ENCODE measurements at regions not wholly inside any gene's neighbourhood (a gene's known extent, or its start where the extent isn't known, plus 50 kb on each side); places are given as distances from the start of the nearest gene placed in this dataset.

DNA sequence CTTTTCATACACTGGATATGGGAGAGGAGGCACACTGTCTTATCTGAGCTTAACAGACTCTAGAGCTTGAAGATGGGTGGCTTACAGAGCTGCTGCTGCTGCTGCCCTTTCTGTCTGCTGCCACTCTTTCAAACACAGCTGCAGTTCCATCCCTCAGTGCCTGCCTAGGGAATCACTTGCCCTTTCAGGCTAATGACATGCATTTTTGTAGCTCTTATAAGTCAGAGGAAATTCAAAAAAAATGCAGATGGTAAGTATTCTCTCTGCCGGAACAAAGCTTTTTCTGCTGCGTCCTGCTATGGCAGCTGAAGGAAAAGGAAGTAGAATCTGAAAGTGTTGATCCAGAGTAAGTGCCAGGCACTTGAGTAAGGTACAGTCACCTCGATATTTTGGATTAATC lies 460.4 kb upstream of the DIAPH2 start:
- no peak for TF ChIP-seq NFIC (IDR thresholded peaks at IDR 0.05)
- TF ChIP-seq YY1 (IDR thresholded peaks at IDR 0.05; ENCODE audit: low read depth): no peak
- TF ChIP-seq, protein P1, sequence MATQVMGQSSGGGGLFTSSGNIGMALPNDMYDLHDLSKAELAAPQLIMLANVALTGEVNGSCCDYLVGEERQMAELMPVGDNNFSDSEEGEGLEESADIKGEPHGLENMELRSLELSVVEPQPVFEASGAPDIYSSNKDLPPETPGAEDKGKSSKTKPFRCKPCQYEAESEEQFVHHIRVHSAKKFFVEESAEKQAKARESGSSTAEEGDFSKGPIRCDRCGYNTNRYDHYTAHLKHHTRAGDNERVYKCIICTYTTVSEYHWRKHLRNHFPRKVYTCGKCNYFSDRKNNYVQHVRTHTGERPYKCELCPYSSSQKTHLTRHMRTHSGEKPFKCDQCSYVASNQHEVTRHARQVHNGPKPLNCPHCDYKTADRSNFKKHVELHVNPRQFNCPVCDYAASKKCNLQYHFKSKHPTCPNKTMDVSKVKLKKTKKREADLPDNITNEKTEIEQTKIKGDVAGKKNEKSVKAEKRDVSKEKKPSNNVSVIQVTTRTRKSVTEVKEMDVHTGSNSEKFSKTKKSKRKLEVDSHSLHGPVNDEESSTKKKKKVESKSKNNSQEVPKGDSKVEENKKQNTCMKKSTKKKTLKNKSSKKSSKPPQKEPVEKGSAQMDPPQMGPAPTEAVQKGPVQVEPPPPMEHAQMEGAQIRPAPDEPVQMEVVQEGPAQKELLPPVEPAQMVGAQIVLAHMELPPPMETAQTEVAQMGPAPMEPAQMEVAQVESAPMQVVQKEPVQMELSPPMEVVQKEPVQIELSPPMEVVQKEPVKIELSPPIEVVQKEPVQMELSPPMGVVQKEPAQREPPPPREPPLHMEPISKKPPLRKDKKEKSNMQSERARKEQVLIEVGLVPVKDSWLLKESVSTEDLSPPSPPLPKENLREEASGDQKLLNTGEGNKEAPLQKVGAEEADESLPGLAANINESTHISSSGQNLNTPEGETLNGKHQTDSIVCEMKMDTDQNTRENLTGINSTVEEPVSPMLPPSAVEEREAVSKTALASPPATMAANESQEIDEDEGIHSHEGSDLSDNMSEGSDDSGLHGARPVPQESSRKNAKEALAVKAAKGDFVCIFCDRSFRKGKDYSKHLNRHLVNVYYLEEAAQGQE (IDR thresholded peaks at IDR 0.05; ENCODE audit: low read depth): no peak
- TF ChIP-seq, protein P2, sequence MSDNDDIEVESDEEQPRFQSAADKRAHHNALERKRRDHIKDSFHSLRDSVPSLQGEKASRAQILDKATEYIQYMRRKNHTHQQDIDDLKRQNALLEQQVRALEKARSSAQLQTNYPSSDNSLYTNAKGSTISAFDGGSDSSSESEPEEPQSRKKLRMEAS (IDR thresholded peaks at IDR 0.05): no peak
- no peak for TF ChIP-seq CEBPB (IDR thresholded peaks at IDR 0.05)
- TF ChIP-seq CREB1 (IDR thresholded peaks at IDR 0.05; ENCODE audit: low read depth): no peak
- TF ChIP-seq FOXM1 (IDR thresholded peaks at IDR 0.05; ENCODE audit: borderline replicate concordance, low read depth): no peak
- TF ChIP-seq RAD21 (IDR thresholded peaks at IDR 0.05; ENCODE audit: low read depth): no peak
- TF ChIP-seq TCF12 (IDR thresholded peaks at IDR 0.05; ENCODE audit: low read depth): no peak
- TF ChIP-seq EGR1 (IDR thresholded peaks at IDR 0.05): no peak
- no peak for TF ChIP-seq EP300 (IDR thresholded peaks at IDR 0.05; ENCODE audit: borderline replicate concordance)
- no peak for TF ChIP-seq TEAD4 (IDR thresholded peaks at IDR 0.05)
- TF ChIP-seq, protein P3, sequence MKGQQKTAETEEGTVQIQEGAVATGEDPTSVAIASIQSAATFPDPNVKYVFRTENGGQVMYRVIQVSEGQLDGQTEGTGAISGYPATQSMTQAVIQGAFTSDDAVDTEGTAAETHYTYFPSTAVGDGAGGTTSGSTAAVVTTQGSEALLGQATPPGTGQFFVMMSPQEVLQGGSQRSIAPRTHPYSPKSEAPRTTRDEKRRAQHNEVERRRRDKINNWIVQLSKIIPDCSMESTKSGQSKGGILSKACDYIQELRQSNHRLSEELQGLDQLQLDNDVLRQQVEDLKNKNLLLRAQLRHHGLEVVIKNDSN (IDR thresholded peaks at IDR 0.05): no peak
- TF ChIP-seq ZBTB7A (IDR thresholded peaks at IDR 0.05; ENCODE audit: low read depth): no peak
- no peak for TF ChIP-seq TAF1 (IDR thresholded peaks at IDR 0.05; ENCODE audit: low read depth)

DNA sequence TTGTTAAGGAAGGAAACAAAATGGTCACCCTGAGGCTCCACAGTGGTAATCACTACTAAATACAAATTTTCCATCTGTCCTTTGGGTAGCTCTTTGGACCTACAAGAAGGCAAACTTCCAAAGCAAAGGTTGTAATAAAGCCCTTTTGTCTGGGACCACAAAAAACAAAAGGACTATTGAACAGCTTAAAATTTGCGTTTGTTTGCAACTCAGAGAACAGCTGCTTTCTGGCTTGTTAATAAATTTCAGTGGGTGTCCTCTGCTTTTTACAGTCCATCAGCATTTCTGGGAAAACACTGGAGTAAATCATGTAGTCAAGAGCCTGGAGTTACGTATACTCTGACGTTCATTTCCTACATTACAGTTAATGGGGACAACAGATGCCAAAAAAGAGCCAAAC lies 439.7 kb upstream of the DIAPH2 start:
- TF ChIP-seq TCF12 (IDR thresholded peaks at IDR 0.05; ENCODE audit: low read depth) (no peak), RAD21 (IDR thresholded peaks at IDR 0.05; ENCODE audit: low read depth) (no peak), CEBPB (IDR thresholded peaks at IDR 0.05) (no peak), EP300 (IDR thresholded peaks at IDR 0.05; ENCODE audit: borderline replicate concordance) (no peak), ZBTB7A (IDR thresholded peaks at IDR 0.05; ENCODE audit: low read depth) (no peak), NFIC (IDR thresholded peaks at IDR 0.05) (no peak), FOXM1 (IDR thresholded peaks at IDR 0.05; ENCODE audit: borderline replicate concordance, low read depth) (no peak), TEAD4 (IDR thresholded peaks at IDR 0.05) (no peak), TAF1 (IDR thresholded peaks at IDR 0.05; ENCODE audit: low read depth) (no peak), CREB1 (IDR thresholded peaks at IDR 0.05; ENCODE audit: low read depth) (no peak), YY1 (IDR thresholded peaks at IDR 0.05; ENCODE audit: low read depth) (no peak), EGR1 (IDR thresholded peaks at IDR 0.05) (no peak)
- TF ChIP-seq, protein P1 (IDR thresholded peaks at IDR 0.05; ENCODE audit: low read depth): no peak
- TF ChIP-seq, protein P3 (IDR thresholded peaks at IDR 0.05): no peak
- TF ChIP-seq, protein P2 (IDR thresholded peaks at IDR 0.05): no peak

DNA sequence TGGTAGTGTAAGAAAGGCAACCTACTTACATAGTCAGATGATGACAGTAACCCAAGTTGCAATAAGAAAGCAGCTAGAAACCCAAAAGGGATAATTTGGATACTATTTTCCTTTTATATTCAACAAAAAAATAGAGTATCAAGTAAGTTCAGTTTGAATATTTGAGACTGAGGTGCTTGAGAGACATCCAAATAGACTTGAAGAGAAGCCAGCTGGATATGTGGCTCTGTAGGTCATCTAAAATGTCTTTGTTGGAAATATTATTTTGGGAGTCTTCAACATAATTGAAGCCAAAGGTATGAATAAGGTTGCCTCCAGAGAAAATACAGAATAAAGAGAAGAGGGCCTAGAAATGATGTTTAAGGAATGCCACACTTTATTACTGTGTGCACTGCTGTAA lies 438.2 kb upstream of the DIAPH2 start:
- no peak for TF ChIP-seq TEAD4 (IDR thresholded peaks at IDR 0.05)
- no peak for TF ChIP-seq TCF12 (IDR thresholded peaks at IDR 0.05; ENCODE audit: low read depth)
- TF ChIP-seq ZBTB7A (IDR thresholded peaks at IDR 0.05; ENCODE audit: low read depth): no peak
- TF ChIP-seq, protein P2 (IDR thresholded peaks at IDR 0.05): no peak
- no peak for TF ChIP-seq EP300 (IDR thresholded peaks at IDR 0.05; ENCODE audit: borderline replicate concordance)
- TF ChIP-seq RAD21 (IDR thresholded peaks at IDR 0.05; ENCODE audit: low read depth): no peak

Data from Ishikawa (cell line).